Immature natural killer cell (primary cell): ENCODE measurements at regions not wholly inside any gene's neighbourhood (a gene's known extent, or its start where the extent isn't known, plus 50 kb on each side); places are given as distances from the start of the nearest gene placed in this dataset.

Experiments used
- DNase-seq, 3 donors: peaks; one replicate each; pipeline ENCODE4 v3.0.0; 2022; ENCODE audit warnings: mixed read lengths in 1 of 3
- H3K27ac Mint-ChIP-seq, 6 donors: one replicate each; pipeline ENCODE4 v1.8.0; 2020; ENCODE audit warnings: mixed read lengths in 6 of 6, mild to moderate bottlenecking in 5 of 6, inconsistent platforms in 4 of 6, moderate library complexity in 3 of 6
- H3K27me3 Mint-ChIP-seq, 3 donors: one replicate each; pipeline ENCODE4 v1.8.0; 2020 to 2021; ENCODE audit warnings: low read depth in 3 of 3, mild to moderate bottlenecking in 3 of 3, mixed read lengths in 3 of 3, moderate library complexity in 3 of 3, inconsistent platforms in 1 of 3
- H3K36me3 Mint-ChIP-seq, 3 donors: one replicate each; pipeline ENCODE4 v1.8.0; 2020; ENCODE audit warnings: mixed read lengths in 3 of 3, inconsistent platforms in 2 of 3, mild to moderate bottlenecking in 2 of 3
- H3K4me1 Mint-ChIP-seq, 2 donors: one replicate each; pipeline ENCODE4 v1.8.0; 2020; ENCODE audit warnings: inconsistent platforms in 2 of 2, mild to moderate bottlenecking in 2 of 2, mixed read lengths in 2 of 2, moderate library complexity in 1 of 2
- H3K4me3 Mint-ChIP-seq, 5 donors: one replicate each; pipeline ENCODE4 v1.8.0; 2020; ENCODE audit warnings: mild to moderate bottlenecking in 5 of 5, mixed read lengths in 5 of 5, inconsistent platforms in 3 of 5, moderate library complexity in 3 of 5
- H3K9me3 Mint-ChIP-seq, 6 donors: one replicate each; pipeline ENCODE4 v1.8.0; 2020; ENCODE audit warnings: mild to moderate bottlenecking in 6 of 6, mixed read lengths in 6 of 6, inconsistent platforms in 4 of 6, moderate library complexity in 3 of 6

DNA sequence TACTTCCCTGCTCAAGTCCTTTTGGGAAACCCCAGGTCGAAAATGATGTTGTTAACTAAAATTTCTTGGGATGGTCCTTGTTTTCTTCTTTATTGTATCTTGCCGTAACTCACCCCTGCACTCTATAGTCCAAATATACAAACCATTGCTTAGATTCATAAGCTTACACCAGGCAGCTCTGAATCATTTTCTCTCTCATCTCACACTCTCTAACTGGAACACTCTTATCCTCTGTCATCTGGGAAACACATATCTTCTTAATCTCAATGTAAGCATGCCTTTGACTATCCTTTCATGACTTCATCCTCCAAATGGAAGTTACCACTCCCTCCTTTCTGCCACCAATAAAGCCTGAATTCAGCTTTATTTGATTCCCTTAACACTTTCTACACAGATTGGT lies 175.8 kb upstream of the ANK3 start:
- no peaks in the 10 kb centered on the region for H3K4me1 Mint-ChIP-seq
- no peaks in the 10 kb centered on the region for H3K36me3 Mint-ChIP-seq
- DNase-seq, result no peak
- H3K27me3 Mint-ChIP-seq, result no peaks in the 10 kb centered on the region
- peaks cover 0 to 10% (median under 1%) of the 10 kb centered on the region in 6 donors for H3K9me3 Mint-ChIP-seq
- H3K4me3 Mint-ChIP-seq, result no peak overlapping the region
- H3K27ac Mint-ChIP-seq, result no peak overlapping the region

DNA sequence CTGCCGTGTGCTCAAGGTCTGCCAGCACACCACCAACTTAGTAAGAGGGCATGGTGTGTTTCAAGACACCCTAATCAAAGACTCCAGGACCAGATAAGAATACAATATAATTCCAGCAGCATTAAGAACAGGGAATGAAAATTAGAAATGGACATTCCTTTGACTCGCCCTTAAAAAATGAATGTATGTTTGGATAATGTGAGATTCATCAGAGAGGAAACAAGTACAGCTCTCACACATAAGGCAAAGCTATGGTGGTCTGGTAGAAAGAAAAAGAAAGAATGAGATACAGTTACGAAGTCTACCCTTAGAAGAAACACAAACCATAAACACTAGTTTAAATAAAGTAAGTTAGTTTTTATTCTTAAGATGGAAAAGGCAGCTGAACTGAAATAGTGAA lies 174.8 kb upstream of the ANK3 start:
- Mint-ChIP-seq H3K4me3 (no peak overlapping the region), H3K36me3 (no peaks in the 10 kb centered on the region), H3K4me1 (no peaks in the 10 kb centered on the region)

GRCh38 chr10:60560451-60560850 lies 170.8 kb upstream of the ANK3 start:
- no peak for DNase-seq
- Mint-ChIP-seq H3K27me3 (no peaks in the 10 kb centered on the region), H3K4me1 (no peaks in the 10 kb centered on the region), H3K36me3 (no peaks in the 10 kb centered on the region), H3K27ac (no peak overlapping the region), H3K4me3 (no peak overlapping the region), H3K9me3 (peaks cover 0 to 2% (median 0%) of the 10 kb centered on the region in 6 donors)

More for the DNA sequence above, 174.8 kb upstream of the ANK3 start:
- Mint-ChIP-seq H3K27me3 (no peaks in the 10 kb centered on the region), H3K9me3 (peaks cover 0 to 10% (median under 1%) of the 10 kb centered on the region in 6 donors), H3K27ac (no peak overlapping the region)
- DNase-seq, result no peak

DNA sequence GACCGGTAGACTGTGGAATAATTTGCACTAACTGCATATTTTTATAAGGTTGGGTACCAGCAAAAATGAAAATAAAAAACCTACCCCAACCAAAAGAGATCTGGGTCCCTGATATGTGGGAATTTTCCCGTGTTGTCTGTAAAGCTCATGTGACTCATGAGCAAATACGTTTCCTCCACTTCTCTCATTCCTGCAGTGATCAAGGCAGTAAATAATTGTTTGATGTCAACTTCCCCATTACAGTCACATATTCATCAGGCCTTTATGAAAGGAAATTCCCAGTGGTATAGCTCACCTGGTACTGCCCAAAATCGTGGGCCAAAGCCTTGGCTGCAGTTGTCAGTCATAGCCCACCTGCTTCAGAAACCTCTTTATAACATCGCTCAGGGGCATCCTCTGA lies 166.0 kb upstream of the ANK3 start:
- H3K27me3 Mint-ChIP-seq, result no peaks in the 10 kb centered on the region
- peaks cover 0 to 2% (median 0%) of the 10 kb centered on the region in 6 donors for H3K9me3 Mint-ChIP-seq
- no peak for DNase-seq
- no peak overlapping the region for H3K27ac Mint-ChIP-seq
- no peaks in the 10 kb centered on the region for H3K4me1 Mint-ChIP-seq
- H3K4me3 Mint-ChIP-seq, result no peak overlapping the region
- H3K36me3 Mint-ChIP-seq, result no peaks in the 10 kb centered on the region

GRCh38 chr10:60549686-60550085 lies 160.0 kb upstream of the ANK3 start:
- no peak overlapping the region for H3K27ac Mint-ChIP-seq
- H3K4me3 Mint-ChIP-seq, result no peak overlapping the region
- H3K9me3 Mint-ChIP-seq, result peaks cover 0 to 2% (median 0%) of the 10 kb centered on the region in 6 donors
- H3K36me3 Mint-ChIP-seq, result no peaks in the 10 kb centered on the region
- no peaks in the 10 kb centered on the region for H3K27me3 Mint-ChIP-seq
- DNase-seq, result no peak
- H3K4me1 Mint-ChIP-seq, result no peaks in the 10 kb centered on the region

DNA sequence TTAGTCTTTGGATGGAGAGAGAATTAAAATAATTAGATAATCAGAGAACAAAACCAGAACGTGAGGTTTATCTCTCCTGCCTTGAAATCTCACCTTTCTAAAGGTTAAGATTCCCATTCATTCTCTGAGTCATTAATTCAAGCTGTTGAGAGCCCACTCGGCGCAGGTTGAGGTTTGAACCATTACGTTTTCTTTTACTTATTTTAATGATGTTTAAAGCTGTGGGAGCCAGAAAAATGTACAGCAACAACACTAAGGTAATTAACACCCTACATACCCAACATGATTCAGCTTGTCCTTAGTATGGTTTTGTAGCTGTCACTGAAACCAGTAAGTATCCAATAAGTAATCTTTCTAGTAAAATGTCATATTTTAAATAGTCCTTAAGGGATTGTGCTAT lies 153.0 kb upstream of the ANK3 start:
- H3K27ac Mint-ChIP-seq, result no peak overlapping the region
- H3K4me3 Mint-ChIP-seq, result no peak overlapping the region
- no peak for DNase-seq
- no peaks in the 10 kb centered on the region for H3K9me3 Mint-ChIP-seq
- no peaks in the 10 kb centered on the region for H3K4me1 Mint-ChIP-seq
- no peaks in the 10 kb centered on the region for H3K27me3 Mint-ChIP-seq
- no peaks in the 10 kb centered on the region for H3K36me3 Mint-ChIP-seq

DNA sequence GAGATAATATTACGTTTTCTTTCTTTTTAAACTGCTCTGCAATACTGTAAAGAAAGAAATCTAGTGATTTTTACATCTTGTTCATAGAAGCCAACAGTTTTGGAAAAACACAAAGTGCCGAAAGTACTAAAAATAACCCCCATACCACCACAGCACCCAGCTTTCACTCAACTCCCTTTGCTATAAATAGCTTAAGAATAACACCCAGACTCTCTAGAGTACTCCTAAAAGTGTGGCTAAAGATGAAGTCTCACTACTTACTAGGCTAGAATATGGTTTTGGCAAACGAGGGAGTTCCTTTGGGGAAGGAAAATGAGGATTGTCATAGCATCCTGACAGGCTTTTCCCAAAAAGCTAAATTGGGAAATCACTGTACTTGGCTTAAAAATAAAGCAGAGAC lies 151.8 kb upstream of the ANK3 start:
- H3K36me3 Mint-ChIP-seq, result no peaks in the 10 kb centered on the region
- no peaks in the 10 kb centered on the region for H3K4me1 Mint-ChIP-seq
- H3K27me3 Mint-ChIP-seq, result no peaks in the 10 kb centered on the region
- no peak for DNase-seq
- H3K27ac Mint-ChIP-seq, result no peak overlapping the region
- no peak overlapping the region for H3K4me3 Mint-ChIP-seq
- H3K9me3 Mint-ChIP-seq, result no peaks in the 10 kb centered on the region

- Mint-ChIP-seq H3K9me3 (no peaks in the 10 kb centered on the region), H3K36me3 (no peaks in the 10 kb centered on the region), H3K4me3 (no peak overlapping the region), H3K27me3 (no peaks in the 10 kb centered on the region), H3K27ac (no peak overlapping the region), H3K4me1 (no peaks in the 10 kb centered on the region)
- DNase-seq, result no peak
These were observed 148.0 kb upstream of the ANK3 start for GRCh38 chr10:60537697-60538096.

- H3K4me3 Mint-ChIP-seq, result no peak overlapping the region
- no peak for DNase-seq
- no peaks in the 10 kb centered on the region for H3K4me1 Mint-ChIP-seq
- H3K9me3 Mint-ChIP-seq, result no peaks in the 10 kb centered on the region
- no peak overlapping the region for H3K27ac Mint-ChIP-seq
- no peaks in the 10 kb centered on the region for H3K27me3 Mint-ChIP-seq
- no peaks in the 10 kb centered on the region for H3K36me3 Mint-ChIP-seq
These were observed 146.9 kb upstream of the ANK3 start for GRCh38 chr10:60536529-60537114.

DNA sequence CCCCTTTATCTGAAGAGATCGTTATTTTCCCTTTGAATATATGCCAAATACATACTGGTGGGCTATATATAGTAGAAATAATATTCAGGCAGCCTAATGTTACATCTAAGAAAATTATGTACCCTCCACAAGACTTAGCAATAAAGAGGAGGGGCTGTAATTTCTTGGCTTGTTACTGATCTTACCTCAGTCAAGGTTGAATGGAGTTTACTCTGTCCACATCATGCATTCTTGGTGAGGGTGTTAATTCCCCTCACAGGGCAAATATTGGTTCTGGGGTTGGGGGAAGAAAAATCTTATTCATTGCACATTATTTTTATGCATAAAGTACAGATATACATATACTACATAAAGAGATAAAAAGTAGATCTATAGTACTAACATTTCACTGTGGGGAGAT lies 145.8 kb upstream of the ANK3 start:
- Mint-ChIP-seq H3K27ac (no peak overlapping the region), H3K4me1 (no peaks in the 10 kb centered on the region), H3K36me3 (no peaks in the 10 kb centered on the region), H3K4me3 (no peak overlapping the region), H3K9me3 (no peaks in the 10 kb centered on the region), H3K27me3 (no peaks in the 10 kb centered on the region)
- no peak for DNase-seq

- Mint-ChIP-seq H3K27ac (no peak overlapping the region), H3K36me3 (no peaks in the 10 kb centered on the region), H3K9me3 (no peaks in the 10 kb centered on the region), H3K4me3 (no peak overlapping the region), H3K27me3 (no peaks in the 10 kb centered on the region), H3K4me1 (no peaks in the 10 kb centered on the region)
- no peak for DNase-seq
These were observed 145.2 kb upstream of the ANK3 start for GRCh38 chr10:60534761-60535389.

GRCh38 chr10:60532696-60533468 lies 143.2 kb upstream of the ANK3 start:
- Mint-ChIP-seq H3K27ac (no peak overlapping the region), H3K27me3 (no peaks in the 10 kb centered on the region), H3K9me3 (no peaks in the 10 kb centered on the region), H3K36me3 (no peaks in the 10 kb centered on the region), H3K4me3 (no peak overlapping the region), H3K4me1 (no peaks in the 10 kb centered on the region)
- no peak for DNase-seq

GRCh38 chr10:60531006-60531405 lies 141.3 kb upstream of the ANK3 start:
- Mint-ChIP-seq H3K36me3 (no peaks in the 10 kb centered on the region), H3K4me1 (no peaks in the 10 kb centered on the region), H3K27ac (no peak overlapping the region), H3K27me3 (no peaks in the 10 kb centered on the region), H3K9me3 (no peaks in the 10 kb centered on the region), H3K4me3 (no peak overlapping the region)
- DNase-seq, result no peak

GRCh38 chr10:60527676-60528075 lies 138.0 kb upstream of the ANK3 start:
- Mint-ChIP-seq H3K36me3 (no peaks in the 10 kb centered on the region), H3K9me3 (peaks cover 0 to 5% (median 0%) of the 10 kb centered on the region in 6 donors), H3K4me1 (no peaks in the 10 kb centered on the region), H3K27me3 (no peaks in the 10 kb centered on the region), H3K27ac (no peak overlapping the region), H3K4me3 (no peak overlapping the region)
- DNase-seq, result no peak
